ENCODE measurements at regions not wholly inside any gene's neighbourhood (a gene's known extent, or its start where the extent isn't known, plus 50 kb on each side); places are given as distances from the start of the nearest gene placed in this dataset.
"Not testable (repeated sequence)": the region's sequence is repeated elsewhere in the genome, so short reads cannot be mapped to it uniquely, and the experiment has no call there.

DNA sequence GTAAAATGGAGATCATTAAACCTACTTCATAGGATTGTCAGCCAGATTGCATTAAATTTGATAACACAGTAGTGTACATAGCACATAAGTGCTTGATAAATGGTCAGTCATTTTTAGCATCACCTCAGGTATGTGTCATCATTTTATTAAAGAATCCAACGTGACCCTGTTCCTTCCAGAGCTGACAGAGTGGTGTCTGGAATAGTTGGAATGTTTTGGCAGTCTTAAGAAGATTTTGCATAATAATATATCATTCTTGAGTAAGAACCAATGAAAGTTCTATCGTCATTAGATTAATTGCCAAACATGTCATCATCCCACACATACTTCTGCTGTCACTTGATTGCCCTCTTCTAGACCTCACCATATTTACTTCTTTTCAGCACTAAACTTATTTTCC is 451.4 kb upstream of the POM121L12 start:
- ATAC-seq (replicated peaks; ENCODE audit: extremely low read depth, poor library complexity, severe bottlenecking), result no peak

DNA sequence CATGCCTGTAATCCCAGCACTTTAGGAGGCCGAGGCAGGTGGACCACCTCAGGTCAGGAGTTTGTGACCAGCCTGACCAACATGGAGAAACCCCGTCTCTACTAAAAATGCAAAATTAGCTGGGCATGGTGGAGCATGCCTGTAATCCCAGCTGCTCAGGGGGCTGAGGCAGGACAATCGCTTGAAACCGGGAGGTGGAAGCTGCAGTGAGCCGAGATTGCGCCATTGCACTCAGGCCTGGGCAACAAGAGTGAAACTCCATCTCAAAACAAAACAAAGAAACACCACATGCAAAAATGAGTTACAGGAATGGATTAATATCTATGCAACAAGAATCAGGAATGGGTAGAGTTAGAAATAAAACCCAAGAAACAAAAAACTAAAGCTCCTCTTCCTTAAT is 462.3 kb upstream of the POM121L12 start:
- H3K9me3 Mint-ChIP-seq, result peaks cover 15% of the 10 kb centered on the region
- H3K4me1 Mint-ChIP-seq; H3K4me3 Mint-ChIP-seq; H3K27me3 Mint-ChIP-seq; DNase-seq (ENCODE audit: low spot score in 2 of 2); ATAC-seq (replicated peaks; ENCODE audit: extremely low read depth, poor library complexity, severe bottlenecking); H3K36me3 Mint-ChIP-seq (ENCODE audit: insufficient read depth); H3K27ac Mint-ChIP-seq (ENCODE audit: low read depth): not testable (repeated sequence)

More for the DNA sequence above, 451.4 kb upstream of the POM121L12 start:
- Mint-ChIP-seq H3K4me1 (no peaks in the 10 kb centered on the region), H3K9me3 (peaks cover 16% of the 10 kb centered on the region), H3K4me3 (no peak overlapping the region), H3K27me3 (no peaks in the 10 kb centered on the region), H3K36me3 (ENCODE audit: insufficient read depth) (peaks cover 2% of the 10 kb centered on the region), H3K27ac (ENCODE audit: low read depth) (no peak overlapping the region)
- DNase-seq (ENCODE audit: low spot score in 2 of 2), result no peak

DNA sequence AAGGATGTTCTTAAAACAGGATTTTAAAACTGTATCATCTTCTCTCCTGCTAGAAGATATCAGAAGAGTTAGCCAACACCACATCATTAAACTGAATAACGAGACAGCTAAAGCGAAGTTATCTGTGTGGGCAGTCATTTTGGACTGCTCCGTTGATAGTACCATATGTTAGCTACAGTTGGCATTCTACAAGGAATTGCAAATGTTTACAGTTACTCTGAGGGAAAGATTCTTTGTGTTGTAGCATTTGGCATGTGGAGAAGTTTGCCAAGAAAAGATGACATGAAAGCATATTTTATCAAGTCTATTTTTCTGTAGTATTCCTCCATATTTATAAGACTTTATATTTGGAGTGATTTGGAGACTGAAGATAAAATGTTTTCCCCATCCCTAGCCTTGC is 464.4 kb upstream of the POM121L12 start:
- ATAC-seq (replicated peaks; ENCODE audit: extremely low read depth, poor library complexity, severe bottlenecking) (no peak), DNase-seq (ENCODE audit: low spot score in 2 of 2) (no peak)
- H3K4me3 Mint-ChIP-seq, result no peak overlapping the region
- peaks cover 19% of the 10 kb centered on the region for H3K9me3 Mint-ChIP-seq
- no peak overlapping the region for H3K27ac Mint-ChIP-seq (ENCODE audit: low read depth)
- H3K4me1 Mint-ChIP-seq, result no peaks in the 10 kb centered on the region
- H3K27me3 Mint-ChIP-seq, result no peaks in the 10 kb centered on the region
- no peaks in the 10 kb centered on the region for H3K36me3 Mint-ChIP-seq (ENCODE audit: insufficient read depth)

DNA sequence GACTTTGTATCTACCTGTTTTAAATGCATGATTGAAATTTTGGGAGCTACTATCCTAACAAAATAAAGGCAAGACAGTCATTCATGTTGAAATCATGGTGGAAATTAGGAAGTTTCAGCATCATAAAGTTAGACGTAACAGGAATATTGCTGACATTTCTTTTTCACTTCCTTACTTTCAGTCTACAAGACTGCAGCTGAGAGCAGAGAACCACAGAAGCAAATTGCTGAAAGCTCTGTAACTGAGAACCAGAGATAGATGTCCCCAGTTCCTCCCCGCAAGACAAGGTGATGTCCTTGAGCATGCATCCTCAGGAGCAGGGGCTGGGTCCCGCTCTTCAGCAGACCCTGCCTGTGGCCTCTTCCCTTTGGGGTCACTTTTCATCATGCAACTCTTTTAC is 466.3 kb upstream of the POM121L12 start:
- Mint-ChIP-seq H3K27ac (ENCODE audit: low read depth) (no peak overlapping the region), H3K4me3 (no peak overlapping the region), H3K36me3 (ENCODE audit: insufficient read depth) (no peaks in the 10 kb centered on the region), H3K9me3 (peaks cover 17% of the 10 kb centered on the region), H3K27me3 (no peaks in the 10 kb centered on the region), H3K4me1 (no peaks in the 10 kb centered on the region)
- ATAC-seq (replicated peaks; ENCODE audit: extremely low read depth, poor library complexity, severe bottlenecking), result no peak
- DNase-seq (ENCODE audit: low spot score in 2 of 2), result no peak

DNA sequence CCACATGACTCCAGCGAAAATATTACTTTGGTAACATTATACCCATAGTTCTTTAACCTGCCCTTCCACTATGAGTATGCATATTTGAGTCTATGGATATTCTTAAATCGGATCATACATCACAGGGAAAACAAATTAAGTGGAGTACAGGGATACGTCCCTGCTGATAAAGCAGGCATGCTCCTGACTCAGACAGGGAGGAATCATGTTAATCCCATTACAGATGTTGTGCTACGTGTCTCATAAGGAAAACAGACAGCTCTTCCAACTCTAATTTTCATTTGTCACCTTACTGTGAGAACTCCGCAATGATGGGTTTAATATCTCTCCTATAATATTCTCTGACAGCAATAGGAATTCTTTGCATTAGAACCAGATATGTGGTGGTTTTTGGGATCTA is 469.5 kb upstream of the POM121L12 start:
- ATAC-seq (replicated peaks; ENCODE audit: extremely low read depth, poor library complexity, severe bottlenecking), result no peak
- Mint-ChIP-seq H3K27me3 (no peaks in the 10 kb centered on the region), H3K27ac (ENCODE audit: low read depth) (no peak overlapping the region), H3K4me1 (no peaks in the 10 kb centered on the region), H3K4me3 (no peak overlapping the region), H3K36me3 (ENCODE audit: insufficient read depth) (no peaks in the 10 kb centered on the region), H3K9me3 (peaks cover 42% of the 10 kb centered on the region)
- no peak for DNase-seq (ENCODE audit: low spot score in 2 of 2)

DNA sequence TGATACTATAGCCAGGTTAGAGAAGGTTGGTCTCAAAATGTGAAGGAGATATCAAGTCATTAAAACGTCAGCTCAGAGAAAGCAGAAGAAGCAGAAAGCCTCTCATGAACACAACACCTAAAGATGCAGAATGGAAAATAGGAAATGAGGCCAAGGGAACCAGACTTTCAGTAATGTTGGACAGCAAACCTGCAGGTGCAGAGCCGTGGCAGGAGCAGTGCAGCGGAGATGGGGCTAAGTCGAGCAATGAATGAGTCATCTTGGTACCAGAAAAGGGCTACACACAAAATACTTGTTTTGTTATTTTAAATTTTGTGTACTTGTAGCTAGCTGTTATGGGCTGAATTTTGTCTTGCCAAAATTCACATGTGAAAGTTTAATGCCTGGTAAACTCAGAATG is 479.6 kb upstream of the POM121L12 start:
- Mint-ChIP-seq H3K9me3 (peaks cover 21% of the 10 kb centered on the region), H3K4me1 (no peaks in the 10 kb centered on the region), H3K4me3 (no peak overlapping the region), H3K27me3 (no peaks in the 10 kb centered on the region), H3K27ac (ENCODE audit: low read depth) (no peak overlapping the region), H3K36me3 (ENCODE audit: insufficient read depth) (no peaks in the 10 kb centered on the region)
- no peak for DNase-seq (ENCODE audit: low spot score in 2 of 2)
- no peak for ATAC-seq (replicated peaks; ENCODE audit: extremely low read depth, poor library complexity, severe bottlenecking)

DNA sequence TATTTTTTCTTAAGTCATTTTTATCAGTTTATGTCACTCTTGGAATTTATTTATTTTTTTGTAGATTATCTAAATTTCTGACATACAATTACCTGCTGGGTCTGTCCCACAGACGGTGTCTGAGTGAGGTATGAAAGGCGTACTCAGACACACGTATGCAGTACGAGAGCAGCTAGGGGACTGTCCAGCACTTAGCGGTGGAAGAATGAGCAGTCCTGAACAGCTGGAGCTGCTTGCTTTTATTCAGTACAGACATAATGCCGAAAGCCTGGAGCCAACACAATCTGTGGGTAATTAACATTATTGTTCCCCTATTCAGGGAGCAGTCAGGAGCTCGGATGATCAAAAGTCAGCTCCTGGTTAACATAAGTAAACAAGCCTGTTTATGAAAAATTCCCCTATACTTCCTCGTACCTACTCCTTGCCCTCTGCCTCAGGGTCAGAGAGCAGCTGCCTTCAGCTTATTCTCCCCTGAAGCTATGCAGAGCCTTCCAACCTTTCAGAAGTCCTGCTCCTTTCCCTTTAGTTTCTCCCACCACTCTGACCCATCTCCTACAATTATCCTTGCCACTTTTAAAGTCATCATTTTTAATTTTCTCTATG is 488.0 kb upstream of the POM121L12 start:
- DNase-seq (ENCODE audit: low spot score in 2 of 2), result no peak
- no peak overlapping the region for H3K27ac Mint-ChIP-seq (ENCODE audit: low read depth)
- no peaks in the 10 kb centered on the region for H3K4me1 Mint-ChIP-seq
- H3K36me3 Mint-ChIP-seq (ENCODE audit: insufficient read depth), result no peaks in the 10 kb centered on the region
- H3K9me3 Mint-ChIP-seq, result peaks cover 24% of the 10 kb centered on the region
- no peak for ATAC-seq (replicated peaks; ENCODE audit: extremely low read depth, poor library complexity, severe bottlenecking)
- H3K4me3 Mint-ChIP-seq, result no peak overlapping the region
- H3K27me3 Mint-ChIP-seq, result no peaks in the 10 kb centered on the region

DNA sequence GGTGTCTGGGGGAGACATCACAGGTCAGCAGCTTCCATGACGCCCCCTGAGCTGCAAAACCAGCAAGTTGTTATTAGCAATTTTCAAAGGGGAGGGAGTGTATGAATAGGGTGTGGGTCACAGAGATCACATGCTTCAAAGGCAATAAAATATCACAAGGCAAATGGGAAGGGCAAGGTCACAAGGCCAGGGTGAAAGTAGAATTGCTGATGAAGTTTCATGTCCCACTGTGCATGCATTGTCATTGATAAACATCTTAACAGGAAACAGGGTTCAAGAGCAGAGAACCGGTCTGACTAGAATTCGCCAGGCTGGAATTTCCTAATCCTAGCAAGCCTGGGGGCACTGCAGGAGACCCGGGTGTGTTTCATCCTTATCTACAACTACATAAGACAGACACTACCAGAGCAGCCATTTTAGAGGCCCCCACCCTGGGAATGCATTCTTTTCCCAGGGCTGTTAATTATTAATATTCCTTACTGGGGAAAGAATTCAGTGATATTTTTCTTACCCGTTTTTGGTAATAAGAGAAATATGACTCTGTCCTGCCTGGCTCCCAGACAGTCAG is 494.2 kb upstream of the POM121L12 start:
- not testable (repeated sequence) for H3K27me3 Mint-ChIP-seq

DNA sequence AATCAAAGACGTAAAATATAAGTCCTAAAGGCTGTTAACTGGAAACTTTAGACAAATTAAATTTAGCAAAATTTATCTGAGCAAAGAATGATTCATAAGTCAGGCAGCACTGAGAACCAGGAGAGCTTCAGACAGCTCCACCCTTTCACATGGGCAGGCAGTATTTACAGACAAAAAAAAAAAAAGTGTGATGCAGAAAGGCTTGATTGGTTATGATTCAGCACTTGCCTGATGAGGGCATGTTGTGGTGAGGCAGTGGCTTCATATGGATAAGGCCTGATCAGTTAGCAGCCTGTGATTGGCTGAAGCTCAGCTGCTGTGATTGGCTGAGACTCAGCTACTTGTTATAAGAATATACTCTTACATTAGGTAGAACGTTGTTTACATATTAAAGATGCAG is 495.4 kb upstream of the POM121L12 start:
- DNase-seq (ENCODE audit: low spot score in 2 of 2) (no peak), ATAC-seq (replicated peaks; ENCODE audit: extremely low read depth, poor library complexity, severe bottlenecking) (no peak)
- H3K27me3 Mint-ChIP-seq, result no peaks in the 10 kb centered on the region
- peaks cover 23% of the 10 kb centered on the region for H3K9me3 Mint-ChIP-seq
- H3K4me3 Mint-ChIP-seq, result no peak overlapping the region
- H3K27ac Mint-ChIP-seq (ENCODE audit: low read depth), result no peak overlapping the region
- H3K4me1 Mint-ChIP-seq, result no peaks in the 10 kb centered on the region
- no peaks in the 10 kb centered on the region for H3K36me3 Mint-ChIP-seq (ENCODE audit: insufficient read depth)

More for the DNA sequence above, 494.2 kb upstream of the POM121L12 start:
- ATAC-seq (replicated peaks; ENCODE audit: extremely low read depth, poor library complexity, severe bottlenecking); H3K4me3 Mint-ChIP-seq; H3K27ac Mint-ChIP-seq (ENCODE audit: low read depth); H3K4me1 Mint-ChIP-seq; DNase-seq (ENCODE audit: low spot score in 2 of 2); H3K36me3 Mint-ChIP-seq (ENCODE audit: insufficient read depth): not testable (repeated sequence)
- peaks cover 23% of the 10 kb centered on the region for H3K9me3 Mint-ChIP-seq

DNA sequence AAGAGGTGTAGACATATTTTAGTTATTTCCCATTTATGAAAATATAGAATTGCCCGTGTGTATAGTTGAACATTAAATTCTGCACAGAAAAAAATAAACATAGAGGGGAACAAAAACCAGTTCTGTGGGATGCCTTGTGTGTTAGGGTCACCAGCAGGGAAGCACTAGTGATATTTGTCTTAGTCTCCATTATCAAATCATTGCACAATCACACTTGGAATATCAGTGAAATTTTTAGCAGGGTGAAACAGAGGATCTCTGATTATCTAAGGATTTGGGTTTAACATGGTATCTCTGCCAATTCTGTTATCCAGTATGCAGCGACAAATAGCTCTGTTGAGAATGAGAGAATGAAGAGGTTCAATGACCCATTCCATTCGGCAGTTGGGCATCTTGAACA is 496.0 kb upstream of the POM121L12 start:
- Mint-ChIP-seq H3K9me3 (peaks cover 23% of the 10 kb centered on the region), H3K36me3 (ENCODE audit: insufficient read depth) (no peaks in the 10 kb centered on the region), H3K27ac (ENCODE audit: low read depth) (no peak overlapping the region), H3K27me3 (no peaks in the 10 kb centered on the region), H3K4me1 (no peaks in the 10 kb centered on the region), H3K4me3 (no peak overlapping the region)
- ATAC-seq (replicated peaks; ENCODE audit: extremely low read depth, poor library complexity, severe bottlenecking), result no peak
- DNase-seq (ENCODE audit: low spot score in 2 of 2), result no peak

DNA sequence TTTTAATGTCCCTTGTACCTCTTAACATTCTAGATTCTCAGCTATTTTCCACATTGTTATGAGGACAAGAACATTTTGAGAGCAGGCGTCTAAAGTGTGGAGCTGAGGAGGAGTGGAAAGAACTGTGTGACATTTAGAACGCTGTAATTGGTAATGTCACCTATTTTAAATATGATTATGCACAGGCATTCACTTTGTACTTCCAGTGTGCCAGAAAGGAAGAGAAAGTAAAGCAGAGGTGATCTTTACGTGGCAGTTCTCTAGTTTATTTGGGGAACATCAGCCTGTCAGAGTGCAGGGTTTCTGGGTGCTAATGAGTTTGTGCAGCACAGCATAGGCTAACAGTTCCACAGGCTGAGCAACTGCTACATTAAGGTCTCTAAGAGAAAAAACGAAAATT is 498.4 kb upstream of the POM121L12 start:
- H3K4me1 Mint-ChIP-seq, result no peaks in the 10 kb centered on the region
- ATAC-seq (replicated peaks; ENCODE audit: extremely low read depth, poor library complexity, severe bottlenecking) (no peak), DNase-seq (ENCODE audit: low spot score in 2 of 2) (no peak)
- H3K27me3 Mint-ChIP-seq, result no peaks in the 10 kb centered on the region
- H3K27ac Mint-ChIP-seq (ENCODE audit: low read depth), result no peak overlapping the region
- H3K9me3 Mint-ChIP-seq, result peaks cover 28% of the 10 kb centered on the region
- no peak overlapping the region for H3K4me3 Mint-ChIP-seq
- no peaks in the 10 kb centered on the region for H3K36me3 Mint-ChIP-seq (ENCODE audit: insufficient read depth)

DNA sequence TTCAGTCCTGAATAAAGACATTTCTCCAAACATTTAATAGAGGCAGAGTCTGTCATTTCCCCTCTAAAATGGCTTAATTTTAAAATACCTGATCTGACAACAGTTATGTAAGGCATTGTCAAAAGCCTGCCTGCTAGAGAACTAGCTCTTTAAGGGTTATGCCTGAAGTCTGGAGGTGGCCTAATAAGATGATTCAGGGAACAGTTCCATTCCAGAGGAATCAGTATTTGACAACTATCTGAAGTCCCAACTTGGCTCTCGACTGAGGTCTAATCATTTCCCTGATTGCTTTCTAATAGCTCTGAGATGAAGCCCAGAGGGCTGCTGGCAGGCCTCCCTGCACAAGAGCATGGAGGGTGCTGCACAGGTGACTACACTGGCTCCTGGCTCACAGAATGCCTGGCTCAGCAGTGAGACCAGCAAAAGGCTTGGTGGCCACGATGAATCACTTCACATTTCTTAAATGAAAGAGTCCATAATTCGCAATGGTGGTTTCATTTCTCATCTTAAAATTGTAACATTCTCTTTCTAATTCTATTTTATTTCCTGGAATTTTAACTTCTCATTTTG is 509.6 kb upstream of the POM121L12 start:
- peaks cover 22% of the 10 kb centered on the region for H3K9me3 Mint-ChIP-seq
- DNase-seq (ENCODE audit: low spot score in 2 of 2) (no peak), ATAC-seq (replicated peaks; ENCODE audit: extremely low read depth, poor library complexity, severe bottlenecking) (no peak)
- H3K36me3 Mint-ChIP-seq (ENCODE audit: insufficient read depth), result no peaks in the 10 kb centered on the region
- no peaks in the 10 kb centered on the region for H3K4me1 Mint-ChIP-seq
- no peak overlapping the region for H3K4me3 Mint-ChIP-seq
- no peak overlapping the region for H3K27ac Mint-ChIP-seq (ENCODE audit: low read depth)
- no peaks in the 10 kb centered on the region for H3K27me3 Mint-ChIP-seq

DNA sequence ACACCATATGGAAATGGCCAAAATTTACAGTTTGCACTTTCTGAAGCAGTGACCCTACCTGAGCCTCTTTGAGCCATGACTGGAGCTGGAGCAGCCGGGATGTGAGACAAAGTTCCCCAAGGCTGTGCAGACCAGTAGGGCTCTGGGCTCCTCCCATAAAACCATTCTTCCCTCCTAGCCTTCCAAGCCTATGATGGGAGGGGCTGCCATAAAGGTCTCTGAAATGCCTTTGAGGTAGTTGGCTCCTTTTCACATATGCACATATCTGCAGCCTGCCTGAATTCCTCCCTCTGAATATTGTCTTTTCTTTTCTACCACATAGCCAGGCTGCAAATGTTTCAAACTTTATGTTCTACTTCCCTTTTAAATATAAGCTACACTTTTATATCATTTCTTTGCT is 516.6 kb upstream of the POM121L12 start:
- no peak for ATAC-seq (replicated peaks; ENCODE audit: extremely low read depth, poor library complexity, severe bottlenecking)
- H3K27me3 Mint-ChIP-seq, result no peaks in the 10 kb centered on the region
- DNase-seq (ENCODE audit: low spot score in 2 of 2), result no peak
- peaks cover 42% of the 10 kb centered on the region for H3K9me3 Mint-ChIP-seq
- no peaks in the 10 kb centered on the region for H3K4me1 Mint-ChIP-seq
- no peak overlapping the region for H3K27ac Mint-ChIP-seq (ENCODE audit: low read depth)
- H3K4me3 Mint-ChIP-seq, result no peak overlapping the region
- peaks cover 2% of the 10 kb centered on the region for H3K36me3 Mint-ChIP-seq (ENCODE audit: insufficient read depth)

Measured in central memory CD8-positive, alpha-beta T cell (primary cell).